ENCODE measurements at regions not wholly inside any gene's neighbourhood (a gene's known extent, or its start where the extent isn't known, plus 50 kb on each side); places are given as distances from the start of the nearest gene placed in this dataset.

DNA sequence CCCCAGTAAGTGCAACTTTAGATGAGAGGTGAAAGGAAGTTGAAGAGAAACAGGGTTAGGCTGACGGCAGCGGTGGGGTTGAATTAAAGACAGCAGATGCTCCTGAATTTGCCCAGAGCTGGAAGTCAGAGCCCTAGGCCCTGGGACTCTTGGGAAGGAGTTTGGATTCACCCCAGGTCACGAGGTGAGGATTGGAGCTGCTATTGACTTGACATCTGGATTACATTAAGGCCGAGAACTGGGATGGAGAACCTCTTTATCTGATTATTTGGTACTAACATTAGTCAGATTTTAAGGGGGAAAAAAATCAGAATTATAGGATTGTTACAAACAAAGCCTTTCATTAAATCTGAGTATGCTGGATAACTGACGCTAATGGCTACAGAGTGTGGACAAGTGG, 367.2 kb downstream of the ZNF536 start:
- no peak for ATAC-seq
- intact Hi-C loops (cut with DNase I) = no loop called here
- Histone ChIP-seq H3K36me3 (no peaks in the 10 kb centered on the region), H3K27me3 (ENCODE audit: low read depth) (peaks cover 2% of the 10 kb centered on the region), H3K9me3 (no peaks in the 10 kb centered on the region), H3K27ac (no peak overlapping the region), H3K4me1 (no peaks in the 10 kb centered on the region), H3K4me3 (no peak overlapping the region)
- no peak for TF ChIP-seq CTCF (IDR thresholded peaks at IDR 0.05)
- no peak for DNase-seq

GRCh38 chr19:30738047-30738446, 365.9 kb downstream of the ZNF536 start:
- DNase-seq (no peak), ATAC-seq (no peak)
- H3K4me3 ChIP-seq = no peak overlapping the region
- intact Hi-C loops (cut with DNase I) = no loop called here
- TF ChIP-seq CTCF (IDR thresholded peaks at IDR 0.05) = no peak
- no peaks in the 10 kb centered on the region for H3K9me3 ChIP-seq
- no peaks in the 10 kb centered on the region for H3K36me3 ChIP-seq
- peaks cover 2% of the 10 kb centered on the region for H3K27me3 ChIP-seq (ENCODE audit: low read depth)
- H3K27ac ChIP-seq = no peak overlapping the region
- H3K4me1 ChIP-seq = no peaks in the 10 kb centered on the region

DNA sequence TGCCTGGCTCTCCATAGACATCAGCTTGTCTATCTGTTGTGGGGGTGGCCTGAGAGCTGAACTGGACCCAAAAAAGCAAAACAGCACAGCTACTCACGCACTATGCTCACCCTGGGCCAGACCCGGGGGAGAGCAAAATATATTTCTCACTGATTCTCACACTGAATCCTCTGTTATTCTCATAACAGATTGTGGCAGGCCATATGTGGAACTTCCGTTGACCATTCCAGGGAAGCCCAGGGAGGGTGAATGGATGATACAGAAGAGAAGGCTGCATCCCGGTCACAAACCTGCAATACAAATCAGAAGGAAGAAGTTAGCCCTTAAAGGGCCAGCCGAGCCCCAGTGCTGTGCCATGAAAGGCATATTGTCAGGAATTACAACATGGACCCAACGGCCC, 362.5 kb downstream of the ZNF536 start:
- no peak overlapping the region for H3K4me3 ChIP-seq
- H3K27ac ChIP-seq = no peak overlapping the region
- no peak for TF ChIP-seq CTCF (IDR thresholded peaks at IDR 0.05)
- H3K27me3 ChIP-seq (ENCODE audit: low read depth) = no peaks in the 10 kb centered on the region
- DNase-seq (no peak), ATAC-seq (no peak)
- H3K4me1 ChIP-seq = no peaks in the 10 kb centered on the region
- intact Hi-C loops (cut with DNase I) = no loop called here
- no peaks in the 10 kb centered on the region for H3K36me3 ChIP-seq
- H3K9me3 ChIP-seq = no peaks in the 10 kb centered on the region

- Histone ChIP-seq H3K4me1 (no peaks in the 10 kb centered on the region), H3K36me3 (no peaks in the 10 kb centered on the region), H3K27ac (no peak overlapping the region), H3K27me3 (ENCODE audit: low read depth) (no peaks in the 10 kb centered on the region), H3K4me3 (no peak overlapping the region), H3K9me3 (no peaks in the 10 kb centered on the region)
- intact Hi-C loops (cut with DNase I) = no loop called here
- no peak for DNase-seq
- ATAC-seq = no peak
- no peak for TF ChIP-seq CTCF (IDR thresholded peaks at IDR 0.05)
Measured at GRCh38 chr19:30733826-30734550, 361.8 kb downstream of the ZNF536 start.

GRCh38 chr19:30731591-30731990, 359.4 kb downstream of the ZNF536 start:
- H3K27ac ChIP-seq = no peak overlapping the region
- no peak overlapping the region for H3K4me3 ChIP-seq

More at GRCh38 chr19:30731591-30731990, 359.4 kb downstream of the ZNF536 start:
- DNase-seq (no peak), ATAC-seq (no peak)
- intact Hi-C loops (cut with DNase I) = no loop called here
- H3K9me3 ChIP-seq = no peaks in the 10 kb centered on the region
- no peaks in the 10 kb centered on the region for H3K36me3 ChIP-seq
- no peaks in the 10 kb centered on the region for H3K27me3 ChIP-seq (ENCODE audit: low read depth)
- no peaks in the 10 kb centered on the region for H3K4me1 ChIP-seq
- TF ChIP-seq CTCF (IDR thresholded peaks at IDR 0.05) = no peak
